Neural crest cell (in vitro differentiated cells): ENCODE measurements at regions not wholly inside any gene's neighbourhood (a gene's known extent, or its start where the extent isn't known, plus 50 kb on each side); places are given as distances from the start of the nearest gene placed in this dataset.

Source experiments
- DNase-seq: peaks from one replicate; pipeline ENCODE4 v3.0.0; 2021; ENCODE audit warnings: low read depth, mixed read lengths, low spot score
- H3K27ac Mint-ChIP-seq: one replicate; pipeline ENCODE4 v1.8.0; 2021; ENCODE audit warnings: mild to moderate bottlenecking, mixed read lengths; ENCODE audit not compliant: unreplicated experiment
- H3K27me3 Mint-ChIP-seq: 2 replicates; pipeline ENCODE4 v1.8.0; 2021; ENCODE audit warnings: low read depth, mild to moderate bottlenecking, mixed read lengths
- H3K36me3 Mint-ChIP-seq: 2 replicates; pipeline ENCODE4 v1.8.0; 2021; ENCODE audit warnings: low read depth, mild to moderate bottlenecking, mixed read lengths
- H3K4me1 Mint-ChIP-seq: 2 replicates; pipeline ENCODE4 v1.8.0; 2021; ENCODE audit warnings: mixed read lengths
- H3K4me3 Mint-ChIP-seq: one replicate; pipeline ENCODE4 v1.8.0; 2021; ENCODE audit warnings: mild to moderate bottlenecking, mixed read lengths
- H3K9me3 Mint-ChIP-seq: 2 replicates; pipeline ENCODE4 v1.8.0; 2021; ENCODE audit warnings: mixed read lengths
- CTCF ChIP-seq: fragments of 200-600 bp; sonication (generic); conservative IDR thresholded peaks from 2 replicates; pipeline ENCODE4 v1.5.0; 2021; ENCODE audit warnings: antibody characterized with exemption, mild to moderate bottlenecking

GRCh38 chr4:165698272-165698671 lies 174.8 kb upstream of the TLL1 start:
- Mint-ChIP-seq H3K9me3 (no peaks in the 10 kb centered on the region), H3K36me3 (no peaks in the 10 kb centered on the region), H3K4me1 (no peaks in the 10 kb centered on the region), H3K4me3 (no peak overlapping the region), H3K27ac (no peak overlapping the region), H3K27me3 (no peaks in the 10 kb centered on the region)
- TF ChIP-seq CTCF: no peak
- no peak for DNase-seq

GRCh38 chr4:165699055-165699454 lies 174.0 kb upstream of the TLL1 start:
- Mint-ChIP-seq H3K27me3 (no peaks in the 10 kb centered on the region), H3K27ac (no peak overlapping the region), H3K9me3 (no peaks in the 10 kb centered on the region), H3K4me3 (no peak overlapping the region), H3K4me1 (no peaks in the 10 kb centered on the region), H3K36me3 (no peaks in the 10 kb centered on the region)
- no peak for DNase-seq
- no peak for TF ChIP-seq CTCF

- TF ChIP-seq CTCF: peak; percentile 19
- no peaks in the 10 kb centered on the region for H3K36me3 Mint-ChIP-seq
- H3K4me1 Mint-ChIP-seq: no peaks in the 10 kb centered on the region
- no peak for DNase-seq
- no peaks in the 10 kb centered on the region for H3K27me3 Mint-ChIP-seq
- H3K27ac Mint-ChIP-seq: no peak overlapping the region
- no peak overlapping the region for H3K4me3 Mint-ChIP-seq
- no peaks in the 10 kb centered on the region for H3K9me3 Mint-ChIP-seq
These were observed 172.2 kb upstream of the TLL1 start for GRCh38 chr4:165700855-165701254.

- TF ChIP-seq CTCF: no peak
- DNase-seq: no peak
- Mint-ChIP-seq H3K27ac (no peak overlapping the region), H3K36me3 (no peaks in the 10 kb centered on the region), H3K4me1 (no peaks in the 10 kb centered on the region), H3K27me3 (no peaks in the 10 kb centered on the region), H3K4me3 (no peak overlapping the region), H3K9me3 (no peaks in the 10 kb centered on the region)
These were observed 165.9 kb upstream of the TLL1 start for GRCh38 chr4:165707128-165707527.

GRCh38 chr4:165709516-165709915 lies 163.5 kb upstream of the TLL1 start:
- no peak overlapping the region for H3K4me3 Mint-ChIP-seq
- no peaks in the 10 kb centered on the region for H3K9me3 Mint-ChIP-seq
- no peaks in the 10 kb centered on the region for H3K27me3 Mint-ChIP-seq
- no peaks in the 10 kb centered on the region for H3K4me1 Mint-ChIP-seq
- DNase-seq: no peak
- no peak overlapping the region for H3K27ac Mint-ChIP-seq
- no peak for TF ChIP-seq CTCF
- H3K36me3 Mint-ChIP-seq: no peaks in the 10 kb centered on the region

GRCh38 chr4:165709973-165710526 lies 163.0 kb upstream of the TLL1 start:
- no peak overlapping the region for H3K27ac Mint-ChIP-seq
- H3K4me3 Mint-ChIP-seq: no peak overlapping the region
- H3K27me3 Mint-ChIP-seq: no peaks in the 10 kb centered on the region
- no peaks in the 10 kb centered on the region for H3K36me3 Mint-ChIP-seq
- TF ChIP-seq CTCF: no peak
- no peak for DNase-seq
- H3K4me1 Mint-ChIP-seq: no peaks in the 10 kb centered on the region
- no peaks in the 10 kb centered on the region for H3K9me3 Mint-ChIP-seq
